ENCODE measurements at regions not wholly inside any gene's neighbourhood (a gene's known extent, or its start where the extent isn't known, plus 50 kb on each side); places are given as distances from the start of the nearest gene placed in this dataset.

GRCh38 chr4:132504438-132504837, 644.7 kb upstream of the PCDH10 start:
- TF ChIP-seq POLR2AphosphoS5 (IDR thresholded peaks at IDR 0.05) (no peak), CTCF (IDR thresholded peaks at IDR 0.05) (no peak), POLR2A (IDR thresholded peaks at IDR 0.05) (no peak)

Measured in breast epithelium (tissue), 3 donors.